Calu3 (cell line): ENCODE measurements at regions not wholly inside any gene's neighbourhood (a gene's known extent, or its start where the extent isn't known, plus 50 kb on each side); places are given as distances from the start of the nearest gene placed in this dataset.

Source experiments
- BruUV-seq: library from RNA; stranded (reverse); fragments of 400-500 nt; replicated peaks from 2 replicates; lab custom pipeline; 2021; lab: Mats Ljungman, UMichigan
- CTCF ChIA-PET: fragments of 300-600 bp; sonication (Branson Sonifier 250); formaldehyde crosslinking; loops from one replicate; lab custom pipeline; 2022; ENCODE audit warnings: antibody characterized with exemption; lab: Charles Lee
- DNase-seq: peaks from one replicate; pipeline ENCODE4 v3.0.0; 2022
- H3K27ac Mint-ChIP-seq: one replicate; pipeline ENCODE4 v1.8.0; 2022; ENCODE audit warnings: mixed read lengths; ENCODE audit not compliant: unreplicated experiment
- H3K27me3 Mint-ChIP-seq: one replicate; pipeline ENCODE4 v1.8.0; 2022; ENCODE audit warnings: mixed read lengths; ENCODE audit not compliant: unreplicated experiment
- H3K36me3 Mint-ChIP-seq: one replicate; pipeline ENCODE4 v1.8.0; 2022; ENCODE audit warnings: mild to moderate bottlenecking, moderate library complexity, mixed read lengths; ENCODE audit not compliant: insufficient read depth, unreplicated experiment
- H3K4me1 Mint-ChIP-seq: one replicate; pipeline ENCODE4 v1.8.0; 2022; ENCODE audit warnings: mild to moderate bottlenecking, low read depth, mixed read lengths; ENCODE audit not compliant: unreplicated experiment
- H3K4me3 Mint-ChIP-seq: one replicate; pipeline ENCODE4 v1.8.0; 2022; ENCODE audit warnings: mild to moderate bottlenecking, low read depth, moderate library complexity, mixed read lengths; ENCODE audit not compliant: unreplicated experiment
- H3K9me3 Mint-ChIP-seq: one replicate; pipeline ENCODE4 v1.8.0; 2022; ENCODE audit warnings: low read depth, mixed read lengths; ENCODE audit not compliant: unreplicated experiment
- CTCF ChIP-seq: fragments of 200-600 bp; IDR thresholded peaks from one replicate; pipeline ENCODE4 v1.8.0; 2022; ENCODE audit warnings: antibody characterized with exemption; ENCODE audit not compliant: unreplicated experiment
- intact Hi-C: fragments of 100-400 bp; cut with micrococcal nuclease; formaldehyde crosslinking; loops from one replicate; pipeline ENCODE4 v1.10.0; 2022; ENCODE audit not compliant: unreplicated experiment

DNA sequence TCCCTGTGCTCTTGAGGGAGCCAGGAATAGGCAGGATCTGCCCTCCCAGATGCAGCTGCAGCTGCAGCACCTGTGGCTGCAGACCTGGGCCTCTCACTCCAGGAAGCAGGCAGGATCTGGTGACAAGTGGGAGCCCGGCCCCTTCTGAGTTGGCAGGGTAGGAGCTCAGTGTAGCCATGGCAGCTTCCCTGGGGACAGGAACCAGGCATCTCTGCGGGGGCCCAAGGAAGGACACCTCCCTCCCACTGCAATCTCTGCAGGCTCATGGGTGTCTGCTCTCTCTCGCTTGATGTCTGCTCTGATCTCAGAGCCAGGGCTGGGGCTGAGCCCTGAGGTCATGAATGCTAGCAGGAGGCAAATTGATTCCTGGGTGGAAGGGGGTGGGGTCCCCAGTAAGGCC is 592.5 kb upstream of the CA10 start:
- Mint-ChIP-seq H3K27ac (no peak overlapping the region), H3K27me3 (no peaks in the 10 kb centered on the region), H3K9me3 (peaks cover 3% of the 10 kb centered on the region), H3K4me3 (no peak overlapping the region), H3K4me1 (no peaks in the 10 kb centered on the region), H3K36me3 (no peaks in the 10 kb centered on the region)
- DNase-seq = no peak
- intact Hi-C loops = no loop called here
- no TSS peak for BruUV-seq
- CTCF ChIA-PET = no interaction called here
- TF ChIP-seq CTCF = no peak

DNA sequence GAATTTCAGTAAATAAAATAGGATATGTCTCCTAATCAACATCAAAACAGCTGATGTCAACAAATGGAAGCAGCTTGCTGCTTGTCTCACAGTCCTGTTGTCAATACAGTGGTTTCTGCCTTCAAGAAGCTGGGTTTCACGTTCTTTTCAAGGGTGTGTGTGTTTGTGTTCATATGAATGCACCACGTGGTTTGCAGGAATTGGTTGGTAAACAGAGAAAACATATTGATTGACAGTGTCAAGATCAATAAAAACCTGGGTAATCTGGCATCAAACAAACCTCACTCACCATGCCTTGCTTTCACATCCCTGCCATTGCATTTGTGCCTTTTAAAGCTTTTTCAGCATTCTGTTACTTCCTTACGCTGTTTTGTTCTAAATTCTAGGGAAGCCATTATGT is 585.7 kb upstream of the CA10 start:
- H3K9me3 Mint-ChIP-seq = no peaks in the 10 kb centered on the region
- H3K36me3 Mint-ChIP-seq = no peaks in the 10 kb centered on the region
- H3K4me3 Mint-ChIP-seq = no peak overlapping the region
- no peaks in the 10 kb centered on the region for H3K4me1 Mint-ChIP-seq
- H3K27me3 Mint-ChIP-seq = no peaks in the 10 kb centered on the region
- DNase-seq = no peak
- H3K27ac Mint-ChIP-seq = no peak overlapping the region
- CTCF ChIA-PET = interaction anchor here (0.6 kb wide), 1 partner anchor 78 kb away, joined by 3 read pairs; no protein-coding TSS in a partner anchor
- TF ChIP-seq CTCF = no peak
- intact Hi-C loops = no loop called here
- no TSS peak for BruUV-seq

DNA sequence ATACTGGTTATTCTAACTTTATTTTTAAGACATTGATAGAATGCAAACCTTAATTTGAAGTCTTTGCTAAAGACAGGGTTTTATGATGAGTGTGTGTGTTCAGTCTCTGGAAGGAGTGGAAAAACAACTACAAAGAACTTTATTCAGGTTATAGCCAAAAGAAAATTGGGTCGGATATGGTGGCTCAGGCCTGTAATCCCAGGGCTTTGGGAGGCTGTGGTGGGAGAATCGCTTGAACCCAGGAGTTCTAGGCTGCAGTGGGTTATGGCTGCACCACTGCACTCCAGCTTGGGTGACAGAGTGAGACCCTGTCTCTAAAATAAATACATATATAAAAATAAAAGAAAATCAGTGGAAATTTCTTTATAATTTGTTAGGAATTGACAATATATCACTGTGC is 581.5 kb upstream of the CA10 start:
- no peaks in the 10 kb centered on the region for H3K36me3 Mint-ChIP-seq
- no peaks in the 10 kb centered on the region for H3K4me1 Mint-ChIP-seq
- no peaks in the 10 kb centered on the region for H3K27me3 Mint-ChIP-seq
- CTCF ChIA-PET = no interaction called here
- no TSS peak for BruUV-seq
- intact Hi-C loops = no loop called here
- H3K9me3 Mint-ChIP-seq = no peaks in the 10 kb centered on the region
- no peak overlapping the region for H3K27ac Mint-ChIP-seq
- TF ChIP-seq CTCF = no peak
- no peak for DNase-seq
- no peak overlapping the region for H3K4me3 Mint-ChIP-seq

DNA sequence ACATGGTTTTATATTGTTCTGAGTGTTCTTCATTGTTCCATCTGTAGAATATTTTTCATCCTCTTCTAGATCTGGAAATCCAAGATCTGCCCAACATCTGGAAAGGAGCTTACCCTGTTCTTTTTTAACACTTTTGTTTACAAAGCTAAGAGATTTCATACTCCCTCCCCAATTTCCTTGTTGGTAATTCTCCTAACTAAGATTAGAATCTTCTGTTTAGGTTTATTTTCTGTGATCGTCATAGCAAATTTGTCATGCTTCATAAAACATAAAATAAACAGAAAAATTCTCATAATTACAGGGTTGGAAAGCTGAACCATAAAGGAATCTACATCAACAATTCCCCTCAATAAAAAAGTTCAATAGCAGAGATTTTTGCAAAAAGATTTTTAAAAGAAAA is 580.3 kb upstream of the CA10 start:
- TF ChIP-seq CTCF = no peak
- no peak overlapping the region for H3K27ac Mint-ChIP-seq
- DNase-seq = no peak
- H3K9me3 Mint-ChIP-seq = peaks cover 7% of the 10 kb centered on the region
- no peaks in the 10 kb centered on the region for H3K27me3 Mint-ChIP-seq
- no peak overlapping the region for H3K4me3 Mint-ChIP-seq
- BruUV-seq = no TSS peak
- H3K36me3 Mint-ChIP-seq = no peaks in the 10 kb centered on the region
- CTCF ChIA-PET = no interaction called here
- H3K4me1 Mint-ChIP-seq = no peaks in the 10 kb centered on the region
- intact Hi-C loops = no loop called here
